ENCODE measurements at regions not wholly inside any gene's neighbourhood (a gene's known extent, or its start where the extent isn't known, plus 50 kb on each side); places are given as distances from the start of the nearest gene placed in this dataset.

- Histone ChIP-seq H3K4me1 (ENCODE audit: control insufficient read depth, low read depth, low read length) (no peaks in the 10 kb centered on the region), H3K27me3 (ENCODE audit: control insufficient read depth, insufficient read depth, low read length) (no peaks in the 10 kb centered on the region), H3K9ac (ENCODE audit: low read length) (no peak overlapping the region), H3K4me3 (ENCODE audit: low read length) (no peak overlapping the region), H3K36me3 (ENCODE audit: control insufficient read depth, low read depth, low read length) (no peaks in the 10 kb centered on the region), H3K27ac (ENCODE audit: low read length) (no peak overlapping the region), H3K9me3 (ENCODE audit: control insufficient read depth, low read depth, low read length) (no peaks in the 10 kb centered on the region)
Observed at GRCh38 chr2:187093771-187094412, 244.9 kb upstream of the ZSWIM2 start.

DNA sequence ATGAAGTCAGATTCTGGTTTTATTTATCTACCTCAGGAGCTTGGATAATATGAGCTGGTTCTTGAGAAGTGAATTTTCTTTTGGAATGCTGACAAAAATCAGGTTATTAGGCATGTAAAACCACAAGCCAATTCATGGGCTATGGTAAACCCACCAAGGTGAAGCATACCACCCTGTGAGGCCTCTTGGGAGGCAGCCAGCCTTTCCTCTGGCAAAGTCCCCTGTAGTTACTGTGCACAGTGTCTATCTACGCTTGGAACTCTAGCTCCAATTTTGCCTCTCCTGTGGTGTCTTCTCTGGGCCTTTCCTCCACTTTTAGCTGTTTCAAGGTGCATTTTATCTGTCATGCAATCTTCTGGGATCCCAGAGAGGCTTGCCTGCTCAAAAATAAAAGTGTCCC lies 242.7 kb upstream of the ZSWIM2 start:
- no peaks in the 10 kb centered on the region for H3K9me3 ChIP-seq (ENCODE audit: control insufficient read depth, low read depth, low read length)
- H3K27me3 ChIP-seq (ENCODE audit: control insufficient read depth, insufficient read depth, low read length): no peaks in the 10 kb centered on the region
- no peak overlapping the region for H3K4me3 ChIP-seq (ENCODE audit: low read length)
- no peaks in the 10 kb centered on the region for H3K4me1 ChIP-seq (ENCODE audit: control insufficient read depth, low read depth, low read length)
- no peaks in the 10 kb centered on the region for H3K36me3 ChIP-seq (ENCODE audit: control insufficient read depth, low read depth, low read length)
- H3K9ac ChIP-seq (ENCODE audit: low read length): no peak overlapping the region
- no peak overlapping the region for H3K27ac ChIP-seq (ENCODE audit: low read length)

DNA sequence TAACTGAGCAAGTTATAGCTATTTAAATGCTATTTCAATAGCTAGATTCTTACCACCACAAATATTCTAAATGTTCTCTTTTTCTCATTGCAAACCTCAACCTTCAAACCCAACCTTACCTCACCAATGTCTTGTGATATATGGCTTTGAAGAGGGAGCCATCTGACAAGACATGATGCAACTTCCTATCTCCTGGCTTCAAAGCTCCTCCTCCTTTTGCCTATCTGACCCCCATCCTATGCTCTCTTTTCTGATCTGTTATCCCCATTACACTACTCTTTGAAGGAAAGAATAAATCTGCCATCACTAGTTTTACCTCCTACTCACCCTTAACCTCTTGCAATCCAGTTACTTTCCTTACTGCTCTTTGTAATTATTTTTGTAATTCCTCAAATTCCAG lies 235.6 kb upstream of the ZSWIM2 start:
- Histone ChIP-seq H3K9me3 (ENCODE audit: control insufficient read depth, low read depth, low read length) (no peaks in the 10 kb centered on the region), H3K9ac (ENCODE audit: low read length) (no peak overlapping the region), H3K4me1 (ENCODE audit: control insufficient read depth, low read depth, low read length) (no peaks in the 10 kb centered on the region), H3K27me3 (ENCODE audit: control insufficient read depth, insufficient read depth, low read length) (no peaks in the 10 kb centered on the region), H3K4me3 (ENCODE audit: low read length) (no peak overlapping the region), H3K36me3 (ENCODE audit: control insufficient read depth, low read depth, low read length) (no peaks in the 10 kb centered on the region), H3K27ac (ENCODE audit: low read length) (no peak overlapping the region)

DNA sequence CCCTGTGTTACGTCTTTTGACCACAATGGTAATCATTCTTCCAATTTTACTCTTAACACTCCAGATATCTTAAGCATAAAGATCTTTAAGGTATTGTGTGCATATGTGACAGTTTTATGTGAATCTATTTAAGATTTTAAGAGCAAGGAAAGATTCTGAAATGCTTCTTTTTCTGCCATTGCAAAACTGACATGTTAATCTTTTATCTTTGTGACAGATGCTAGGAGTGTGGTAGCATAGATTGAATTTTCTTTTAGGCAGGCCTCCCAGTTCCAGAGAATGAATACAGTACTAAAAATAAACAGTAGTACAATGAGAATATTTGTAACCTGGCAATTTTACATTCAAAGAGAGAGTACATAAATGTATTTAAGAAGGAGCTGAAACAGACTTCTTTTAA lies 232.5 kb upstream of the ZSWIM2 start:
- Histone ChIP-seq H3K4me3 (ENCODE audit: low read length) (no peak overlapping the region), H3K27ac (ENCODE audit: low read length) (no peak overlapping the region), H3K27me3 (ENCODE audit: control insufficient read depth, insufficient read depth, low read length) (no peaks in the 10 kb centered on the region), H3K9me3 (ENCODE audit: control insufficient read depth, low read depth, low read length) (no peaks in the 10 kb centered on the region), H3K9ac (ENCODE audit: low read length) (no peak overlapping the region), H3K36me3 (ENCODE audit: control insufficient read depth, low read depth, low read length) (no peaks in the 10 kb centered on the region), H3K4me1 (ENCODE audit: control insufficient read depth, low read depth, low read length) (no peaks in the 10 kb centered on the region)

GRCh38 chr2:187079901-187080300 lies 230.9 kb upstream of the ZSWIM2 start:
- Histone ChIP-seq H3K4me1 (ENCODE audit: control insufficient read depth, low read depth, low read length) (no peaks in the 10 kb centered on the region), H3K36me3 (ENCODE audit: control insufficient read depth, low read depth, low read length) (no peaks in the 10 kb centered on the region), H3K27me3 (ENCODE audit: control insufficient read depth, insufficient read depth, low read length) (no peaks in the 10 kb centered on the region), H3K9me3 (ENCODE audit: control insufficient read depth, low read depth, low read length) (no peaks in the 10 kb centered on the region), H3K9ac (ENCODE audit: low read length) (no peak overlapping the region), H3K4me3 (ENCODE audit: low read length) (no peak overlapping the region), H3K27ac (ENCODE audit: low read length) (no peak overlapping the region)

GRCh38 chr2:187078297-187078696 lies 229.3 kb upstream of the ZSWIM2 start:
- H3K36me3 ChIP-seq (ENCODE audit: control insufficient read depth, low read depth, low read length): no peaks in the 10 kb centered on the region
- H3K4me1 ChIP-seq (ENCODE audit: control insufficient read depth, low read depth, low read length): no peaks in the 10 kb centered on the region
- no peaks in the 10 kb centered on the region for H3K27me3 ChIP-seq (ENCODE audit: control insufficient read depth, insufficient read depth, low read length)
- no peak overlapping the region for H3K27ac ChIP-seq (ENCODE audit: low read length)
- H3K9ac ChIP-seq (ENCODE audit: low read length): no peak overlapping the region
- H3K9me3 ChIP-seq (ENCODE audit: control insufficient read depth, low read depth, low read length): no peaks in the 10 kb centered on the region
- no peak overlapping the region for H3K4me3 ChIP-seq (ENCODE audit: low read length)

GRCh38 chr2:187075671-187076070 lies 226.7 kb upstream of the ZSWIM2 start:
- no peak overlapping the region for H3K9ac ChIP-seq (ENCODE audit: low read length)
- H3K9me3 ChIP-seq (ENCODE audit: control insufficient read depth, low read depth, low read length): no peaks in the 10 kb centered on the region
- no peak overlapping the region for H3K4me3 ChIP-seq (ENCODE audit: low read length)
- H3K36me3 ChIP-seq (ENCODE audit: control insufficient read depth, low read depth, low read length): no peaks in the 10 kb centered on the region
- no peaks in the 10 kb centered on the region for H3K4me1 ChIP-seq (ENCODE audit: control insufficient read depth, low read depth, low read length)
- no peaks in the 10 kb centered on the region for H3K27me3 ChIP-seq (ENCODE audit: control insufficient read depth, insufficient read depth, low read length)
- H3K27ac ChIP-seq (ENCODE audit: low read length): no peak overlapping the region

DNA sequence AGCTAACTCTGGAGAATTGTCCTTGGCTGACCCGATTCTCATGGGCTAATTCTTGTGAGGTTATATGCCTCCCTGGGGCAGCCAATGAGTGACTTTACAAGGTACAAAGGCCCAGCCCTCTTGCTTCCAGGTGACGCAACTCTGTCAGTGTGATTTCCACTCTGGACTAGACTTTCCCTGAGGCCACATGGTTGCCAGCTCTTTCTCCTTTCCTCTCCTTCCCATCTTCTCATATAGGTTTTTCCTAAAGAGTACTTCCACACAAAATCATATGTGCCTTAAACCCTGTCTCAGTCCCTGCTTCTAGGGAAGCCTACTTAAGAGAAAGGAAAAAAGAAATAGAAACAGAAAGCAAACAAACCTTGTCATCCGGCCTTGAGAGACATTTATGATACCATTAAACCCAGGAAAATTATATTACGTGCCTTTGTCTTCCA lies 226.2 kb upstream of the ZSWIM2 start:
- Histone ChIP-seq H3K9ac (ENCODE audit: low read length) (no peak overlapping the region), H3K36me3 (ENCODE audit: control insufficient read depth, low read depth, low read length) (no peaks in the 10 kb centered on the region), H3K4me3 (ENCODE audit: low read length) (no peak overlapping the region), H3K4me1 (ENCODE audit: control insufficient read depth, low read depth, low read length) (no peaks in the 10 kb centered on the region), H3K27me3 (ENCODE audit: control insufficient read depth, insufficient read depth, low read length) (no peaks in the 10 kb centered on the region), H3K27ac (ENCODE audit: low read length) (no peak overlapping the region), H3K9me3 (ENCODE audit: control insufficient read depth, low read depth, low read length) (no peaks in the 10 kb centered on the region)

DNA sequence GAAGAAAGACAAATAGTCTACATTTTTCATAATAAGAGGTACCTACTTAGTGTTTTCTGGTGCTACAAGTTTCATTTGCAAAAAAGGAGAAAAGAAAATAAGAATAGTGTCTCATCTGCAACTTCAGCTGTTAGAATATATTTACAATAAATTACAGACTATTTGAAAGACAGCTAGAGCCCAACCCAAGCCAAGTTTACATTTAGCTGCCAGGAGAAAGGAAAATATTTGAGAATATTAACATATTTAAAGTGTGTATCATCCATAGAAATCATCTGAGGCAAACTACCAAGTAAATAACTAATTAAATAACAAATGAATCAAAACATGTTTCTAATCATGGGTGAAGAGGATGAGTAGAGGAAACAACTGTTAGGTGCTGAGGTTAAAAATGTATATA lies 209.2 kb upstream of the ZSWIM2 start:
- H3K9me3 ChIP-seq (ENCODE audit: control insufficient read depth, low read depth, low read length): no peaks in the 10 kb centered on the region

GRCh38 chr2:187057466-187057865 lies 208.5 kb upstream of the ZSWIM2 start:
- Histone ChIP-seq H3K4me1 (ENCODE audit: control insufficient read depth, low read depth, low read length) (no peaks in the 10 kb centered on the region), H3K9me3 (ENCODE audit: control insufficient read depth, low read depth, low read length) (no peaks in the 10 kb centered on the region), H3K9ac (ENCODE audit: low read length) (no peak overlapping the region), H3K27me3 (ENCODE audit: control insufficient read depth, insufficient read depth, low read length) (no peaks in the 10 kb centered on the region), H3K36me3 (ENCODE audit: control insufficient read depth, low read depth, low read length) (no peaks in the 10 kb centered on the region), H3K4me3 (ENCODE audit: low read length) (no peak overlapping the region), H3K27ac (ENCODE audit: low read length) (no peak overlapping the region)

More for the DNA sequence above, 209.2 kb upstream of the ZSWIM2 start:
- Histone ChIP-seq H3K9ac (ENCODE audit: low read length) (no peak overlapping the region), H3K36me3 (ENCODE audit: control insufficient read depth, low read depth, low read length) (no peaks in the 10 kb centered on the region), H3K27ac (ENCODE audit: low read length) (no peak overlapping the region), H3K4me1 (ENCODE audit: control insufficient read depth, low read depth, low read length) (no peaks in the 10 kb centered on the region), H3K27me3 (ENCODE audit: control insufficient read depth, insufficient read depth, low read length) (no peaks in the 10 kb centered on the region), H3K4me3 (ENCODE audit: low read length) (no peak overlapping the region)

DNA sequence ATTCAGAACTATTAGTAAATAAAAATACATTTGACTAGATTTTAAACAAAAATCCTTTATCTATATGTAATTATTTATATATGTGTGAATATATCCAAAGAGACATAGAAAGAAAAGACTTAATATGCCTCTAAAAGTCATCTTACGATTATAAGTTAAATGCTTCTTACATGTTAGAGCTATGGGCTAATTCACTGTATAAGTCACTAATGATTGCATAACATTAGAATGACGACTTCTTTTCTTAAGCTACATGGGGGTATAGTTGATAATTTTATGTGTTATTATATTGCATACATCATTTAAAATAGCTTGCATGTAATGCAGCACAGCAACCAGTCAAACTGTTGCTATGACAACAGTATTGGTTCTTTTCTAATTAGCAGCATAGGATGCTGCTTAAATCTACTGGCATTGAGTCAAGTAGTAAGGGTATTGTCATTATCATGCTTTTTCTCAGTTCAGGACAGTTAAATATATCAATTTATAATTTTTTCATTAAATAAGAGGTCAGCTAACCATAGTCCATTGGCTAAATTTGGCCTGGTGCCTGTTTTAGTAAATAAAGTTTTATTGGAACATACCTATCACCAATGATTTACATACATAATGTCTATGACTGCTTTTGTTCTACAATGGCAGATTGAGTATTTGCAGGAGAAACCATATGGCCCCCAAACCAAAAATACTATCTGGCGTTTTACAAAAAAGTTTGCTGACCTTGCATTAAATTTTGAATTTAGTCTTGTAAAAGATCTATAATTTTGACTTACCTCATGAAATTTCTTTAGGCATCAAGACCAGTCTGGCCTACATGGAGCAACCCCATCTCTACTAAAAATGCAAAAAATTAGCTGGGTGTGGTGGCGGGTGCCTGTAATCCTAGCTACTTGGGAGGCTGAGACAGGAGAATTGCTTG lies 207.7 kb upstream of the ZSWIM2 start:
- no peaks in the 10 kb centered on the region for H3K9me3 ChIP-seq (ENCODE audit: control insufficient read depth, low read depth, low read length)
- no peaks in the 10 kb centered on the region for H3K36me3 ChIP-seq (ENCODE audit: control insufficient read depth, low read depth, low read length)
- no peak overlapping the region for H3K9ac ChIP-seq (ENCODE audit: low read length)
- H3K27ac ChIP-seq (ENCODE audit: low read length): no peak overlapping the region
- no peak overlapping the region for H3K4me3 ChIP-seq (ENCODE audit: low read length)
- no peaks in the 10 kb centered on the region for H3K27me3 ChIP-seq (ENCODE audit: control insufficient read depth, insufficient read depth, low read length)
- no peaks in the 10 kb centered on the region for H3K4me1 ChIP-seq (ENCODE audit: control insufficient read depth, low read depth, low read length)

- H3K9me3 ChIP-seq (ENCODE audit: control insufficient read depth, low read depth, low read length): no peaks in the 10 kb centered on the region
- H3K4me1 ChIP-seq (ENCODE audit: control insufficient read depth, low read depth, low read length): no peaks in the 10 kb centered on the region
- no peak overlapping the region for H3K9ac ChIP-seq (ENCODE audit: low read length)
- no peak overlapping the region for H3K4me3 ChIP-seq (ENCODE audit: low read length)
- H3K36me3 ChIP-seq (ENCODE audit: control insufficient read depth, low read depth, low read length): no peaks in the 10 kb centered on the region
- H3K27me3 ChIP-seq (ENCODE audit: control insufficient read depth, insufficient read depth, low read length): no peaks in the 10 kb centered on the region
- no peak overlapping the region for H3K27ac ChIP-seq (ENCODE audit: low read length)
Observed at GRCh38 chr2:187055463-187055862, 206.5 kb upstream of the ZSWIM2 start.
